HepG2 (cell line): ENCODE measurements at regions not wholly inside any gene's neighbourhood (a gene's known extent, or its start where the extent isn't known, plus 50 kb on each side); places are given as distances from the start of the nearest gene placed in this dataset.

Experiments
- ATAC-seq: fragments of 200-7000 bp; cut with Tn5 transposase; 3 replicates; pipeline ENCODE4 v1.9.1; 2020; ENCODE audit warnings: mild to moderate bottlenecking, moderate library complexity
- BruUV-seq: library from RNA; stranded (reverse); fragments of 400-500 nt; replicated peaks from 2 replicates; lab custom pipeline; 2021; lab: Mats Ljungman, UMichigan
- CTCF ChIA-PET: fragments of 300-600 bp; formaldehyde crosslinking; extraction: SDS; loops from one replicate; lab custom pipeline; 2021; ENCODE audit warnings: low total read pairs, inconsistent platforms, low intra/inter-chr PET ratio; lab: Yijun Ruan, JAX
- POLR2A ChIA-PET: fragments of 350-600 bp; sonication (Branson Sonifier 250); formaldehyde crosslinking; loops from one replicate; lab custom pipeline; 2020; ENCODE audit warnings: antibody characterized with exemption, inconsistent platforms; lab: Yijun Ruan, JAX
- DNase-seq: peaks from one replicate; pipeline ENCODE4 v3.0.0-alpha.2; 2015; ENCODE audit warnings: low spot score
- FAIRE-seq: peaks from 3 replicates; lab custom pipeline; 2011; peaks lifted over from hg19 to GRCh38; lab: Jason Lieb, UNC
- H2AFZ ChIP-seq: one replicate; pipeline ENCODE4 v1.6.1; 2011; ENCODE audit warnings: low read length, inconsistent platforms
- H3K27ac ChIP-seq: fragments of 300-600 bp; 3 replicates; pipeline ENCODE4 v1.8.0; 2011; ENCODE audit warnings: mixed run types, mild to moderate bottlenecking, mixed read lengths, low read length, inconsistent platforms; ENCODE audit not compliant: insufficient read depth; ENCODE audit errors: extremely low read length
- H3K27me3 ChIP-seq, 2 experiments: fragments of 200-600 bp in 1 of 2; 2 replicates in 1 of 2; 3 replicates in 1 of 2; pipeline versions ENCODE4 v1.6.0 to v1.8.0; 2011; ENCODE audit warnings: low read length in 2 of 2, mild to moderate bottlenecking in 2 of 2, moderate library complexity in 2 of 2, inconsistent platforms in 1 of 2; ENCODE audit not compliant: insufficient read depth in 2 of 2, control insufficient read depth in 1 of 2
- H3K36me3 ChIP-seq, 2 experiments: fragments of 200-600 bp in 1 of 2; replicated peaks in 1 of 2; 2 replicates in 1 of 2; 3 replicates in 1 of 2; pipeline versions ENCODE4 v1.5.1 to v1.8.0; 2011; ENCODE audit warnings: low read length in 2 of 2, inconsistent platforms in 1 of 2; ENCODE audit not compliant: insufficient read depth in 2 of 2, control insufficient read depth in 1 of 2
- H3K4me1 ChIP-seq: 2 replicates; pipeline ENCODE4 v1.5.1; 2012; ENCODE audit warnings: low read length, inconsistent platforms; ENCODE audit not compliant: insufficient read depth
- H3K4me2 ChIP-seq: 2 replicates; pipeline ENCODE4 v1.6.0; 2011; ENCODE audit warnings: low read depth, low read length, inconsistent platforms
- H3K4me3 ChIP-seq, 3 experiments: fragments of 200-600 bp in 1 of 3; sonication (generic), shearing (Covaris generic) in 1 of 3; replicated peaks in 1 of 3; 2 replicates each; pipeline ENCODE4 v1.5.1; 2011 to 2016; ENCODE audit warnings: low read length in 3 of 3, inconsistent platforms in 2 of 3, low read depth in 2 of 3, mild to moderate bottlenecking in 2 of 3, control low read depth in 1 of 3, mixed read lengths in 1 of 3; ENCODE audit not compliant: insufficient read depth in 1 of 3
- H3K79me2 ChIP-seq: one replicate; pipeline ENCODE4 v1.6.1; 2011; ENCODE audit warnings: low read length, inconsistent platforms; ENCODE audit not compliant: insufficient read depth
- H3K9ac ChIP-seq: 2 replicates; pipeline ENCODE4 v1.6.0; 2011; ENCODE audit warnings: mild to moderate bottlenecking, low read depth, low read length, inconsistent platforms; ENCODE audit not compliant: insufficient read depth
- H3K9me3 ChIP-seq: 2 replicates; pipeline ENCODE4 v1.5.1; 2012; ENCODE audit warnings: mild to moderate bottlenecking, low read length
- H4K20me1 ChIP-seq: 2 replicates; pipeline ENCODE4 v1.6.0; 2011; ENCODE audit warnings: inconsistent platforms, mild to moderate bottlenecking, low read length, moderate library complexity; ENCODE audit not compliant: insufficient read depth
- CREBL2 ChIP-seq: sonication (generic); formaldehyde crosslinking; IDR thresholded peaks from 2 replicates; pipeline ENCODE4 v1.8.1; 2023; ENCODE audit warnings: missing genetic modification reagents, mild to moderate bottlenecking, borderline replicate concordance
- CREM ChIP-seq, 2 experiments: sonication (generic) in 1 of 2; formaldehyde crosslinking in 1 of 2; IDR thresholded peaks; 2 replicates each; pipeline versions ENCODE4 v1.4.0 to v1.6.1; 2016 to 2020; ENCODE audit warnings: antibody characterized with exemption in 1 of 2, mild to moderate bottlenecking in 1 of 2, missing genetic modification reagents in 1 of 2
- DDIT3 ChIP-seq: sonication (generic); formaldehyde crosslinking; IDR thresholded peaks from 2 replicates; pipeline ENCODE4 v1.4.0; 2020; ENCODE audit warnings: mild to moderate bottlenecking, missing genetic modification reagents
- HCFC1 ChIP-seq: fragments of 150-350 bp; IDR thresholded peaks from 2 replicates; pipeline ENCODE4 v1.6.1; 2014; ENCODE audit warnings: low read depth, low read length
- HIC2 ChIP-seq: sonication (generic); formaldehyde crosslinking; IDR thresholded peaks from 2 replicates; pipeline ENCODE4 v1.9.0; 2022; ENCODE audit warnings: low read depth, missing genetic modification reagents
- MLXIP ChIP-seq: sonication (generic); formaldehyde crosslinking; IDR thresholded peaks from 2 replicates; pipeline ENCODE4 v1.9.0; 2021; ENCODE audit warnings: missing genetic modification reagents, borderline replicate concordance
- NKX3-1 ChIP-seq: sonication (generic); formaldehyde crosslinking; IDR thresholded peaks from 2 replicates; pipeline ENCODE4 v1.5.0; 2020; ENCODE audit warnings: missing genetic modification reagents
- NR2F6 ChIP-seq, 2 experiments: IDR thresholded peaks; 2 replicates each; pipeline ENCODE4 v1.6.1; 2016; ENCODE audit warnings: antibody characterized with exemption in 1 of 2, mild to moderate bottlenecking in 1 of 2
- PPARG ChIP-seq: conservative IDR thresholded peaks from 2 replicates; pipeline ENCODE4 v1.6.1; 2016; ENCODE audit warnings: missing biosample characterization, missing genetic modification reagents
- RFXAP ChIP-seq: sonication (generic); formaldehyde crosslinking; IDR thresholded peaks from 2 replicates; pipeline ENCODE4 v1.4.0; 2020; ENCODE audit warnings: missing genetic modification reagents, borderline replicate concordance
- SPEN ChIP-seq: sonication (generic); formaldehyde crosslinking; IDR thresholded peaks from 2 replicates; pipeline ENCODE4 v1.5.1; 2020; ENCODE audit warnings: low read depth, mild to moderate bottlenecking, missing genetic modification reagents
- STAT5B ChIP-seq: sonication (generic); formaldehyde crosslinking; IDR thresholded peaks from 2 replicates; pipeline ENCODE4 v1.4.0; 2020; ENCODE audit warnings: missing genetic modification reagents
- ZNF484 ChIP-seq: sonication (generic); formaldehyde crosslinking; IDR thresholded peaks from 2 replicates; pipeline ENCODE4 v1.5.1; 2020; ENCODE audit warnings: mild to moderate bottlenecking, low read depth, missing genetic modification reagents, borderline replicate concordance
- ZNF501 ChIP-seq: sonication (generic); formaldehyde crosslinking; IDR thresholded peaks from 2 replicates; pipeline ENCODE4 v1.5.1; 2020; ENCODE audit warnings: mild to moderate bottlenecking, moderate library complexity, missing genetic modification reagents
- ZNF781 ChIP-seq: sonication (generic); formaldehyde crosslinking; IDR thresholded peaks from 2 replicates; pipeline ENCODE4 v1.5.1; 2020; ENCODE audit warnings: borderline replicate concordance, mild to moderate bottlenecking, missing genetic modification reagents; ENCODE audit errors: not compliant biosample characterization
- WGBS: methylation state at CpG from one replicate; pipeline ENCODE4 v1.1.6; 2017; ENCODE audit warnings: low lambda C conversion rate; 5-methylcytosine and 5-hydroxymethylcytosine counted together
- in situ Hi-C: cut with HindIII; loops from 2 replicates; pipeline ENCODE4 v1.10.0; 2017; ENCODE audit warnings: low pct_unique_long_range_greater_than_20kb; ENCODE audit not compliant: extremely low pct_ligation_motif_present
- intact Hi-C: fragments of 100-400 bp; cut with micrococcal nuclease; formaldehyde crosslinking; loops from one replicate; pipeline ENCODE4 v1.10.0; 2022; ENCODE audit not compliant: unreplicated experiment

DNA sequence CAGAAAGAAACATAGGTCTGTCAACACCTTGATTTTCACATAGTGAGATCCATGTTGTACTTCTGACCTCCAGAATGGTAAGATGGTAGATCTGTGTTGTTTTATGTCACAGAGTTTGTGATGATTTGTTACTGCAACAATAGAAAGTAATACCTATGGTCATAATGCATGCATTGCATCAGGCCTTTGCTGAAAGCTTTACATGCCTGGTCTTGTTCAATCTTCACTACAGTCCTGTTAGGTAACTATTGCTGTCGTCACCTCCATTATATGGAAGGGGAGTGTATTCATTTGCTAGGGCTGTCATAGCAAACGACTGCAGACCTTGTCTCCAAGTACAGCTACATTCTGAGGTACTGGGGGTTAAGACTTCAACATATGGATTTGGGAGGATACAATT, 243.5 kb downstream of the ANAPC1 start:
- Histone ChIP-seq H3K4me1 (peaks cover 9% of the 10 kb centered on the region), H3K27ac (no peak overlapping the region), H3K4me3 (no peak overlapping the region), H2AFZ (no peak overlapping the region), H3K9me3 (no peaks in the 10 kb centered on the region), H3K4me2 (no peak overlapping the region), H3K9ac (no peak overlapping the region), H3K27me3 (peaks cover 0 to under 1% of the 10 kb centered on the region in 2 experiments; a peak in 1 of 5 replicates), H4K20me1 (no peaks in the 10 kb centered on the region), H3K36me3 (no peaks in the 10 kb centered on the region), H3K79me2 (no peaks in the 10 kb centered on the region)
- in situ Hi-C loops (no loop called here), intact Hi-C loops (no loop called here)
- FAIRE-seq (no peak), DNase-seq (no peak), ATAC-seq (no peak)
- TF ChIP-seq HCFC1 (no peak), CREBL2 (CRISPR knock-in tag) (no peak), MLXIP (no peak), CREM (IDR thresholded peaks at IDR 0.05) (no peak), CREM (CRISPR knock-in tag; IDR thresholded peaks at IDR 0.05) (no peak), SPEN (CRISPR knock-in tag) (no peak), NR2F6 (IDR thresholded peaks at IDR 0.05) (no peak), NR2F6 (CRISPR knock-in tag; IDR thresholded peaks at IDR 0.05) (no peak), HIC2 (CRISPR knock-in tag) (no peak), NKX3-1 (CRISPR knock-in tag) (no peak), PPARG (CRISPR knock-in tag) (no peak), ZNF781 (CRISPR knock-in tag) (no peak), ZNF484 (CRISPR knock-in tag) (no peak), DDIT3 (CRISPR knock-in tag) (no peak), ZNF501 (CRISPR knock-in tag) (no peak), RFXAP (CRISPR knock-in tag) (no peak), STAT5B (no peak)
- ChIA-PET POLR2A (interaction anchor here (1.8 kb wide), 1 partner anchor 19 kb away, joined by 5 read pairs; no protein-coding TSS in a partner anchor), CTCF (no interaction called here)
- BruUV-seq = no TSS peak
- WGBS = 20% methylated on average over 2 of the region's 2 CpGs
